Chondrocyte (in vitro differentiated cells): ENCODE measurements at regions not wholly inside any gene's neighbourhood (a gene's known extent, or its start where the extent isn't known, plus 50 kb on each side); places are given as distances from the start of the nearest gene placed in this dataset.

Experiments used
- DNase-seq: peaks from one replicate; pipeline ENCODE4 v3.0.0; 2021; ENCODE audit warnings: mixed read lengths, low spot score
- H3K27ac Mint-ChIP-seq: one replicate; pipeline ENCODE4 v1.8.0; 2021; ENCODE audit warnings: mild to moderate bottlenecking, moderate library complexity, mixed read lengths; ENCODE audit not compliant: unreplicated experiment
- H3K27me3 Mint-ChIP-seq: 2 replicates; pipeline ENCODE4 v1.8.0; 2021; ENCODE audit warnings: low read depth, mixed read lengths
- H3K36me3 Mint-ChIP-seq: 2 replicates; pipeline ENCODE4 v1.8.0; 2021; ENCODE audit warnings: low read depth, mixed read lengths
- H3K4me1 Mint-ChIP-seq: 2 replicates; pipeline ENCODE4 v1.8.0; 2021; ENCODE audit warnings: low read depth, mild to moderate bottlenecking, mixed read lengths
- H3K4me3 Mint-ChIP-seq: one replicate; pipeline ENCODE4 v1.8.0; 2021; ENCODE audit warnings: mild to moderate bottlenecking, moderate library complexity, mixed read lengths; ENCODE audit not compliant: unreplicated experiment
- H3K9me3 Mint-ChIP-seq: 2 replicates; pipeline ENCODE4 v1.8.0; 2021; ENCODE audit warnings: low read depth, mixed read lengths
- CTCF ChIP-seq: fragments of 200-600 bp; sonication (generic); IDR thresholded peaks from 2 replicates; pipeline ENCODE4 v1.5.0; 2021; ENCODE audit warnings: antibody characterized with exemption, mild to moderate bottlenecking, moderate library complexity

GRCh38 chr3:191768421-191768820 is 307.5 kb downstream of the PYDC2 start:
- peaks cover 5% of the 10 kb centered on the region for H3K36me3 Mint-ChIP-seq
- no peak for DNase-seq
- H3K27ac Mint-ChIP-seq = no peak overlapping the region
- no peaks in the 10 kb centered on the region for H3K27me3 Mint-ChIP-seq
- H3K4me1 Mint-ChIP-seq = no peaks in the 10 kb centered on the region
- H3K9me3 Mint-ChIP-seq = peaks cover 18% of the 10 kb centered on the region
- no peak overlapping the region for H3K4me3 Mint-ChIP-seq
- TF ChIP-seq CTCF = no peak

GRCh38 chr3:191770541-191770940 is 309.6 kb downstream of the PYDC2 start:
- no peak for TF ChIP-seq CTCF
- no peak overlapping the region for H3K27ac Mint-ChIP-seq
- peaks cover 5% of the 10 kb centered on the region for H3K36me3 Mint-ChIP-seq
- no peaks in the 10 kb centered on the region for H3K27me3 Mint-ChIP-seq
- peaks cover 19% of the 10 kb centered on the region for H3K9me3 Mint-ChIP-seq
- peaks cover 12% of the 10 kb centered on the region for H3K4me1 Mint-ChIP-seq
- DNase-seq = no peak
- no peak overlapping the region for H3K4me3 Mint-ChIP-seq

DNA sequence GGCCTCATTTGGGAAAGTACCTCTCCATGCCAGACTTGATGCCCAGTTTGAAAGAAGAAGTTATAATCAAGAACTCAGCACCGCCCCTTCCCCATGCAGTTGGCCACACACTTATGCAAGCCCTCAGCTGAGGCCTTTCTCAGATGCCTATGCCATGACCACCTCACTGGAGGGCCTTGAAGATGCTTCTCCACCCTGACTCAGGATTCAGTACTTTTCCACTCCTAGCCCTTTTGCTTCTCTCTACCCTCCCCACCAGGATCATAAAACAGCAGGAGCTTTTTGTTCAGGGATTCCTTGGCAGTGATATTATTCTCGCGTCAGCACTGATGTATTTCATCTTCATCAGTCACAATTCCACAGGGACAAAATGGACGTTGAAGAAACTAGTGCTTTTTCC is 313.5 kb downstream of the PYDC2 start:
- H3K4me3 Mint-ChIP-seq = no peak overlapping the region
- peak overlapping the region; percentile 14 for H3K27ac Mint-ChIP-seq
- peaks cover 18% of the 10 kb centered on the region for H3K4me1 Mint-ChIP-seq
- TF ChIP-seq CTCF = no peak
- H3K36me3 Mint-ChIP-seq = no peaks in the 10 kb centered on the region
- H3K27me3 Mint-ChIP-seq = no peaks in the 10 kb centered on the region
- peaks cover 14% of the 10 kb centered on the region for H3K9me3 Mint-ChIP-seq
- no peak for DNase-seq

DNA sequence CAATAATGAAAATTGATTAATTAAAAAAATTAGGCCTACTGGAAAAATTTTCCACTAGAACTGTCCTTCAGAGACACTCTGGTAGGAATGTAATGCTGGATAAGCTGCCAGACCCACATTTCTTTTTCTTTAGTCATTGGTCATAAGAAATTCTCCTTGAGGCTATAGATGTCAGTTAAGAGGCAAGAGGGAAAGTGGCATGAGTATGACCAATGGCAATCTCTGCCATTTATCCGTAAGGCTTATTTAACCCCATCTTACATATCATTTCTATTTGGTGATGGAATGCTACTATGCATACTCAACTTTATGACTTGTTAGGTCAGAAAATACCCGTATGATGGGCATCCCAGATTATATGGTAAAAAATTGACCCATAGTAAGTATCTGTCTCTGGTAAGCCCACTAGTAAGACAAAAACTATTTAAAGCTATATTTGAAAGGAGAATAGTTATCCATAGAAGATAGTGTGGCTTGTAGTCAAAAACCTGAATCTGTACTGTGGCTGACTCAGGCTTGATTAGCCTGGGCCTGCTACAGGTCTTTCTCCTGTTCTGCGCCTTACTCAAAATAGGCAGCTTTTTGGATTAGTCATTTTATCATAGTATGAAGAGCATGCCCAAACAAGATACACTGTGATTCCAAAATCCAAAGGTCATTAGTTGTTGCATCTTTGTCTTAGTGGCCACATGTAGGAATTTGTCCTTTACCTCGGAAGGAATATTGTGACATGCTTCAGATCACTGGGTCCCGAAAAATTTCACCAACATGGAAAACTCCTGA is 314.7 kb downstream of the PYDC2 start:
- no peak for DNase-seq
- no peaks in the 10 kb centered on the region for H3K36me3 Mint-ChIP-seq
- H3K27me3 Mint-ChIP-seq = no peaks in the 10 kb centered on the region
- H3K9me3 Mint-ChIP-seq = peaks cover 12% of the 10 kb centered on the region
- no peak for TF ChIP-seq CTCF
- peaks cover 18% of the 10 kb centered on the region for H3K4me1 Mint-ChIP-seq
- no peak overlapping the region for H3K27ac Mint-ChIP-seq
- no peak overlapping the region for H3K4me3 Mint-ChIP-seq

DNA sequence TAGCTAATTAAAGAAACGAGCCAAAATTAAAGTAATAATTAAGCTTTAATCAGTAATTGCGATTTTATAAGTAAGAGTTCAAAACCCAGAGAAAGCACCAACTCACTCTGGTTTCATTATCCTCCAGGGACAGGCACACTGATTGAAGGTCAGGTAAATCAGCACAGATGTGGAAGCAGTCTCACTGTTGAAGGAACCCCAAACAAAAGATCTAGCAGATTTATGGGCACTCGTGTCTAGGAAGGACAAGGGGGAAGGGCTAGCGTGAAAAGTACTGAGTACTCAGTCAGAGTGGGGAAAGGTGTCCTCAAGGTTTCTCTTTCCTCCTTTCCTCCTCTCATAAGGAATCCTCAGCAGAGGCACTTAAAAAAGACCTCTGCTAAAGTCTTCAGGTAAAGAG is 320.1 kb downstream of the PYDC2 start:
- Mint-ChIP-seq H3K4me1 (peaks cover under 1% of the 10 kb centered on the region), H3K4me3 (no peak overlapping the region), H3K9me3 (peaks cover 11% of the 10 kb centered on the region), H3K36me3 (no peaks in the 10 kb centered on the region), H3K27me3 (no peaks in the 10 kb centered on the region), H3K27ac (no peak overlapping the region)
- TF ChIP-seq CTCF = no peak
- DNase-seq = no peak
